HG03460 (cell line): ENCODE measurements at regions not wholly inside any gene's neighbourhood (a gene's known extent, or its start where the extent isn't known, plus 50 kb on each side); places are given as distances from the start of the nearest gene placed in this dataset.

ENCODE experiments used
- ATAC-seq: cut with Tn5 transposase; IDR thresholded peaks from one replicate; pipeline ENCODE4 v1.9.1; 2021; ENCODE audit not compliant: unreplicated experiment

DNA sequence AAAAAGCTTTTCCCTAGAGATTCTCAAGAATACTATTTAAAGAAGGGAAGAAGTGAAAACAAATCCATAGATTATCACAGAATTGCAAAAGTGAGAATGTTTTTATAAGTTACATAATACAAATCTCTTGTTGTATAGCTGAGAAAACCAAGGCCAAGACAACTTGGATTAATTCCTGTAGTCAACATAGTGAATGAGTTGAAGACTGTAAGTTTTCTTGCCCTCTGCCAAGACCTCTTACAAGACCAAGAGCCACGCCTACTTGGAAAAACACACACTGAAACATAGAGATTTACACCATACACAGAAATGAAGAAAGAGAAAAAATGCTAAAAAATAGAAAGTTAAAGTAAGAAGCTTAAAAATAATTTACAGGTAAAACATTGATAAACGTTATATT, 2024.0 kb downstream of the PCDH7 start:
- ATAC-seq: no peak

DNA sequence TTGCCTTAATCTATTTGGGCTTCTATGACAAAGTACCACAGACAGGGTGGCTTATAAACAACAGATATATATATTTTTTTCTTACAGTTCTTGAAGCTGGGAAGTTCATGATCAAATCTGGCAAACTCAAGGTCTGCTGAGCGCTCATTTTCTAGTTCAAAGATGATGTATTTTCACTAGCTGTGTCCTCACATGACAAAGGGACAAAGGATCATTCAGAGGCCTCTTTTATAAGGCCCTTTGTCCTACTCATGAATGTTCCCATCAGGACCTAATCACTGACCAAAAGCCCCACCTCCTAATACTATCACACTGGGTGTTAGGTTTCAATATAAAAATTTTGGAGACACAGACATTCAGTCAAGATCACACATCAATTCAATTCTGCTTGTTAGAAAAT, 2025.2 kb downstream of the PCDH7 start:
- no peak for ATAC-seq

DNA sequence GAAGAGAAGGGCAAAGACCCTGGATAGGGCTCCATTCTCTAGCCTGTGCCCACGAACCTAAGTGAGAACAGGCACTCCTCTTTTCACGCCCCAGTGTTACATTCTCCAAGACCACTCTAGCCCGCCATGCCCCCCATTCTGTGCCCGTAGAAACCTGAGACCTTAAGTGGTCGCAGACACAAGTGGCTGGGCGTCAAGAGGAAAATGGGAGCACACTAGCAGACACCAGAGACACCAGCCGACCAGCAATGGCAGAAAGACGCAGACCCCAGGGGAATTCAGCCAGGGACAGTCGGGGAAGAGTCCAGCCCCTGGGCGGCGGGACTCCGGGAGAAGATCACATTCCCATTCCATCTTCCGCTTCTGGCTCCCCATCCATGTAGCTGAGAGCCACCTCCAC, 2027.9 kb downstream of the PCDH7 start:
- ATAC-seq: no peak

DNA sequence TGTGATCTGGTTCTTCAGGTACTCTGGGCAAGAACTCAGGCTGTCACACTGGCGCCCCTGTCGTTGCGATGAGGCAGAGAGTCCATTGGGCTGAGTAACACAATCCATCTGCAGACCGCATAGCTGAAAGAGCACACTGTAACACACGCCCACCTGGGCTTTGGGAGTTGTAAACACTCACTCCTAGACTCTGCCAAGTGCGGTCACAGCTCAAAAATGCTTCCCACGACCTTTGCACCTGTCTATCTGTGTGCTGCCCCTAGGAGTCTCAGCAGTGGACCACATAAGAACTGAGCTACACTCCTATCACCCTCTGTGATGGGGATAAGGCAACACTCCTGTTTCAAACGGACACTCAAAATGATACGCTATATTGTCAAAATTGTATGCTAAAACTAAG, 2028.3 kb downstream of the PCDH7 start:
- ATAC-seq: no peak

DNA sequence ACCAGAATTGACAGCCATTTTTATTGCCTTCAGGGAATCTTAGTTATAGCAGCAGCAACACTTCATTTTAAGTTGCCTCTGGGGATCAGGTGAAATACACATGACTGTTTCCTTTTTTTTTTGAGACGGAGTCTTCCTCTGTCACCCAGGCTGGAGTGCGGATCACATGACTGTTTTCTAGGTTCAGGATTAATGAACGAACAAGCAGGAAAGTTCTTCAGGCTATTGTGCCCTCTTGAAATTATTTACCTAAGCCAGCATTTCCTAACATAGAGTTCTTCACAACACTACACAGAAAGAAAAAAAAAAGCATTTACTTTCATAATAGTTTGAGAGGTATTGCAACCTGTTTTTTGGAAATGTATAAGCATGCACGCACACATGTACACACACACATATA, 2032.8 kb downstream of the PCDH7 start:
- no peak for ATAC-seq

DNA sequence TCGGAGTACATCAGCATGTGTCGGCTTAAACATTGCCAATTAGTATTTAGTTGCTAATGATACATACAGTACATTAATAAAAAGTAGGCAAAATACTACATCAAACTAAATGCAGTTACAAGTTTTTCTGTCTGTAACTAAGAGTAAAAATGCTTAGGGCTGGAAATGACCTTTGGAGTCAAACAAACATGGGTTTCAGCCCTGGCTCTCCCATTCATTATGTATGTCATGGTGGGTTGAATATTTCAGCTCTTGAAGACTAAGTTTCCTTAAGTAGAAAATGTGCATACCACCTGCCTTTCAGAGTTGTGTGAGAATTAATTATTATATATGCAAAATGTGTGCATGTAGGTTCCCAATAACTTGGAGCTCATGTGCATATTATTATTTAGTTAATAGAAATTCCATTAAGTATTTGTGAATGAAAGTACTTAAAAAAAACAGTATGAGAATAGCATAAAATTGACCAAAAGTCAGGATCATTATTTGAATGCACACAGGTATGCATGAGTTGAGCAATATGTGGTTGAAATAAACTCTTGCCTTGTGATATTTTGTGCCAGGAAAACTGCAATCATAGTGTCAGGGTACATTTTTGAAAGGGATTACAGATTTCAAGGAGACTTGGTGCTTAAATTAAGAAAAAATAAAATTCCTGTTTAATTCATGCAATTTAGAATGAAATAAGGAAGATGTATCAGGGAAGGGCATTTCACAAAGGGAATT, 2048.7 kb downstream of the PCDH7 start:
- ATAC-seq: no peak

DNA sequence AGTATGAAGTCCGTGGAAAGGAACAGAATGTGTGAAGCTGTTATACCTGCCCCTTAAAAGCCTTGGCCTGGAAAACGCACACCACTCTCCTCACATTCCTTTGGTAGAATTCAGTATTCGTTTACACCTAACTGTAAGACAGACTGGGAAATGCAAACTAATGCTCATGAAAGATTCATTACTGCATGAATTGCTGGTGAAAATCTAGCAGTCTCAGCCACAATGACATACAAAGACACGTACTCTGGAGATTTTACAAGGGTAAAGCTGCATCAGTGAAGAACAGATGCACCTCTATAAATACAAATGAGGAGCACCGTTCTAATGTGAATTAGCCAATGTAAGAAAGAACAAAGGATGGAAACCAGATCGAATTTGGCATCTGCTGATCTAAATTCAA, 2051.3 kb downstream of the PCDH7 start:
- ATAC-seq: no peak

DNA sequence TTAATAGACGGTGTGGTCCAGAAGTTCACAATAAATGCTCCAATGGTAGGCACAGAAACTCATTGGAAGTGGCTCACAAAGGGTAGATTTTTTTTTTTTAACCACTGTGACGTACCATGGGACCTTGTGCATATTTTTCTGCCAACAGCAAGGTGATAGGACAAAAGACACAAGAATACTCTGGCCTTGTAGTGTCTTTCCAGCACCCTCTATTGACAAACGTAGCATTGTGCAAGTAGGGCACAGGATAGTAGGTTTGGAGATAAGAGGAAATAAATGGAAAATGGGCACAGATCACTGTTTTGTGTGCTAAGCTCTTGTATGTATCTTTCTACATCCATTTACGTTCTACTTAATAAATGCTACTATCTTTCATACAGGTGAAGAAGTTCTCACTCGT, 2054.9 kb downstream of the PCDH7 start:
- ATAC-seq: no peak

DNA sequence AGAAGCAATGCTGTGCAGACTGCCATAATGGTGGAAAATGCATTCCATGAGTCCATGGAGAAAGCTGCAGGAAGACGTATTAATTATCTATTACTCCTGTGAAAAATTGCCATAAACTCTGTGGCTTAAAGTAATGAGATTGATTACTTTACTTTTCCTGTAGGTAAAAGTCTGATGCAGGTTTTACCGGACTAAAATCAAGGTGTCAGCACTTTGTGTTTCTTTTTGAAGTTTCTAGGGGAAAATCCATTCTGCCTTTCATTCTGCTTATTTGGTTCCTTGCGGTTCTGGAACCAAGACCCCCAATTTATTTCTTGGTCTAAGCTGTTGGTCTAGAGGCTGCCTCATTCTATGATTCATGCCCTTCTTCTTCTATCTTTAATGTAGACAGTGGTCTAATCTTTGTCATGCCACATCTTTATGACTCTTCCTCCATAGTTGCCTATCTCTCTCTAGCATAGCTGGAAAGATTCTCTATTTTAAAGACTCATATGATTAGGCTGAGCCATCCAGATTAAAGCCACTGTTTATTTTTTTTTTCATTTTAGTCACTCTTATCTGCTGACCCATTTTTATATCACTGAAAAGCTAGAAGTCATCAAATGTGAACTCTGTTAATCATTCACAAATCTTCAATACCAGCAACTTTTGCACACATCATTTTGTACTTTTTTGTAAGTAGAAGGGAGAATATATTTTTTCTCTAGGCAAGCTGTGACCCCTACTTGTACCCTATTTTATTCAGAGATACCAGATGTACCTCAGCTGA, 2056.4 kb downstream of the PCDH7 start:
- no peak for ATAC-seq

DNA sequence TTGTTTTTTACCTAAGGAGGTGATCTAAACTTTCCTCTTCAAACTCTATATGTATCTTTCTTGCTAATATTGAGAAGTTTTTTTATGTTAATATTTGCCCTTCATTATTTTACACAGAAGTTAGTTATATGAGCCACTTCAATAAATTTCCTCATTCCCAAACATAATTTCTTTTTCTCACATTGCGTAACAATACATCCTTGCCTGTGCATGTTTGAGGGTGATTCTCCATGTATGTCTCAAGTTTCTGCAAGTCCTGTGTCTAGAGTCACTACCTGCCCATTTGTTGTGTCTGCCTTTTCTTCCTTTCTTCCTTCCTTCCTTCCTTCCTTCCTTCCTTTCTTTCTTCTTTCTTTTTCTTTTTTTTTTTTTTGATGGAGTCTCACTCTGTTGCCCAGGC, 2057.9 kb downstream of the PCDH7 start:
- no peak for ATAC-seq

DNA sequence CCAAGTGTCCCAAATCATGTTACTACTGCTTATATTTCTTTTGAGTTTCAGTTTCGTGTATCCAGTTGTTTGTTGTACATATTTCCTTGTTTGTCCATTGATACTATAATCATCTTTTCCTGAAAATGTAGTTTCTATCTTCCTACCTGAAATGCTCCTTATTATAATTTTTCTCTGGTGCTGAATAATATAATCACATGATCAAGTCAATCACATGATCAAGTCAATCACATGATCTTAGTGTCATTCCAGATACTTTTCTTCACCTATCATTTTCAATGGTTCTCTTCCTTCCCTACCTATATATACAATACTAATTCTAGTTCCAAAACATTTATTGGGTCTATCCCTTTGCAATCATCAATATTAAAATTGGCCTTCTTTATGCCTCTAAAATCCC, 2058.8 kb downstream of the PCDH7 start:
- no peak for ATAC-seq

DNA sequence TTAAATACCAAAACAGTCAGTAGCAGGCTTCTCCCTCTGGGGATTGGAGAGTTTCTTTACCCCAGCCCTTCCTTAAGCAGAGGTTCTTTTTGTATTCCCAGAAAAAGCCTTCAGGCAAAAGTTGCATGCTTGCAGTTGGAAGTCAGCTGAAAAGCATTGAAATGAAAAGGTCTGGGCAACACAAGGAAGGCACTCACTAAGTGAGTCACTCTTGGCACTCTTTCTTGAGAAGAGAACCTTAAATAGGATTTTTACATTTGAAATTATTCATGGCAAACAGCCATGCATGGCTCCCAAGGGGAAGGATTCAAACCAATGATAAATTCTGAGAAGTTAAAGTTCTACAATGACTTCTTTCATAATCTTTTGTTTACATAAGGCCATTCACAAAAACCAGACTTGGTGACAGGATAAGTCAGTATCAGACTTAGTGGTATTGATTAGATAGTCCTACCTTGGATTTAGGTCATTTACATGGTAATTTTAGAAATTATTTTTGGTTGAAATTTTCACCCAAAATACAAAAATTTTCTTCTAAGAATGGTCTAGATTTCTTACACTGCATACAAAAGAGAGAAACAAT, 2068.9 kb downstream of the PCDH7 start:
- no peak for ATAC-seq

DNA sequence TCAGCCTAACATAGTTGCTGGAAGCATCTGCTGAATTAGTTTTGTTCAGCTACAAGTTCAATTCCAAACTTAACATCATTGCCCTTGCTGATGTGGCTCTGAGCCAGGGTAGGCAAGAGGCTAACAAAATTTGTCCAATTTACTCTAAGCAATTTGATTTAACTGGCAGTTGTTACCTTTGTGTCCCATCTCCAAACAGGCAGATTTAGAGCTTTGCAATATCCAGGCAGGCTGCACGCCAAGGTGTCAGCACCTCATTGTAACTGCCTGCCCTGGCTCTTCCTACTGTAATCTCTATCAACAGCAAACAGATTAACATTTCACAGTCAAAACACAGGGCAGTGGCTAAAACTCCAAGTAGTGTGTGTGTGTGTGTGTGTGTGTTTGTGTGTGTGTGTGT, 2070.6 kb downstream of the PCDH7 start:
- no peak for ATAC-seq

DNA sequence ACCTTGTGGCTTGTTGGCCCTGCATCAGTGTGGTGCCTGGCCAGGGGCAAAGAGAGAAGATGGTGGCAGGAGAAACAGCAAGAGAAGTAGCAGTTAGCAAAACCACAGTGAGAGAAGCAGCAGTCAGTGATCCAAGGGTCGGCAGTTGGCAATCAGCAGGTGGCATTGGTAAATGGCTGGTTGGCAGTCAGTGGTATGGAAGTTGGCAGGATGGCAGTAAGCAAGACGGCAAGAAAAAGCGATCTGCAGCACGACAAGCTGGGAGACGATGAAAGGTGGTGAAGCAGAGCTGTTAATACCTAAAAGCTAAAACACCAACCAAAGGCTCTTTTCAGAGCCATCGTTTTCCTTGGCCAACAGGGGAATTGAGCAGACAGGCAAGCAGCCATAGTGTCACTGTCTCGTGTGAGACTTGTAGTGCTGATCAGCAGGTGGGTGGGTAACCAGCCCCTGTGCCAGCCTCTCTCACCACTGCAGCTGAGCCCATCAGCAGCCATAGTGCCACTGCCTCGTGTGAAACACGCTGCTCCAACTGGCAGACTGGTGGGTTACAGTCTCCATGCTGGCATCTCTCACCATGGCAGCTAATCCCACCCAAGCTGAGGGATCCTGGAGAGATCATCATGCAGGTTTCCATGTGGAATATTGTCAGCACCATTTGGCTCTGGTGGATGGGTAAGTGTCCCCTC, 2078.4 kb downstream of the PCDH7 start:
- ATAC-seq: no peak

DNA sequence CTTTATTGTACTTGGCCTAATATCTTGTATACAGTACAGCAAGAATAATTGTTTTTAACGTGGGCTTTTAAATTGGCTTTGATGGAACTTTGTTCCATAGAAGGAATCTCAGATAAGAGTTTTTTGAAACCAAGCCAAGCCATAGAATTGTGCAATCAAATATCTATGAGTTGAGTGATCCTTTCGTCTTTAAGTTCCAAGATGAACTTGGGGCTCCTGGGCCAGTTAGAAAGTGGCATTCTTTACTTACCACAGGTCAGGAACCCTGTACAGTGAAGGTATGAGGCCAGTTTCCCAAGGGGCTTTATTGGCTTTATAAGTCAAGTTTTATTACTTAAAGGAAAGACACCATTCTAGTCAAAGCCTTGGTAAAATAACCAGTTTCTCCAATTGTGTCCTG, 2104.2 kb downstream of the PCDH7 start:
- ATAC-seq: no peak

DNA sequence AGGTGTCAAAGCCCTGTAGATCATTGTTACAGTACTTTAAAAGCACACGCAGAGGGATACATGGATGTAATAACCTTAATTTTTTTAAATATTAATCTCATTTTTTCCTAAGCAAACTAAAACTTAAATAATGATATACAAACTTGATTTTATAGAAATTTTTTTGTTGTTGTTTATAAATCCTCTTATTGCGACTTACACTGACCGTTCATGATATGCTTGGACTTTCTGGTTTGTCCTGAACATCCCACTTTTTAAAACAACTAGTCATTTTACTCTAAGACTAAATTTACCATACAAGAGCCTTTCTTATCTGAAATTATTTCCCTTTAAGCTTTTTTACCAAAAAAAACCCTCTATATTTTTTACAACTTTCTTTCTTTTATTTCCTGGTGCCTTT, 2106.0 kb downstream of the PCDH7 start:
- no peak for ATAC-seq

DNA sequence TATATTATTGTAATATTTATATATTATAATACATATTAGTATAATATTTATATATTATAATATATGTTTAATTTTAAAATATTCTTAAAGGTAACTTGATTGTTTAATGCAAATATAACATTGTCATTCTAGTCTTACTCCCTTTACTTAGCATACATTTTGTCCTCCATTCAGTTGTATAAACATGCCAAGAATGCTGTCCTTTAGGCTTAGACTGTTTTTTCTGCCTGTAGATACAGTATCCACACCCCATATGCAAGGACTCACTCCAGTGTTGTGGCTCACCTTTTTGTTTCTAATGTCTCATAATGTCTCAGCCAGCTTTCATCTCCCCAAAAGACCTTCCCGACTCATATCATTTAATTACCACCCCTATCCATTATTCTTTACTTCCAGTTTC, 2110.0 kb downstream of the PCDH7 start:
- no peak for ATAC-seq

DNA sequence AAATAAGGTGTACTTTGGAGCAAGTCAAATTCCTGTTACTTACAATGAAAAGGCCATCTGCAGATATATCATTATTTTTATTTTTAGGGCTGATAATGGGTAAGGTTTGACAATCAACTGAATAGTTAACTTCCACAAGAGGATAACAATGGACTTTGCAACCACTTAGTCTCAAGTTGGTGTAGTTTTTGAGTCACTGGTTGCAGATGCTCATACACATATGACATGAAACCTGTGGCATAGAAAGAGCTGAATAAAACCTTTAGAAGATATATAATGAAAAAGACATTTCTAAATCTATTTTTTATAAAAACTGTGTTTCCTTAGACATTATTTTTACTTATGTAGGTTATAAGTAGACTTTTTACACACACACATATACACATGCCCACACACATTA, 2110.9 kb downstream of the PCDH7 start:
- no peak for ATAC-seq

DNA sequence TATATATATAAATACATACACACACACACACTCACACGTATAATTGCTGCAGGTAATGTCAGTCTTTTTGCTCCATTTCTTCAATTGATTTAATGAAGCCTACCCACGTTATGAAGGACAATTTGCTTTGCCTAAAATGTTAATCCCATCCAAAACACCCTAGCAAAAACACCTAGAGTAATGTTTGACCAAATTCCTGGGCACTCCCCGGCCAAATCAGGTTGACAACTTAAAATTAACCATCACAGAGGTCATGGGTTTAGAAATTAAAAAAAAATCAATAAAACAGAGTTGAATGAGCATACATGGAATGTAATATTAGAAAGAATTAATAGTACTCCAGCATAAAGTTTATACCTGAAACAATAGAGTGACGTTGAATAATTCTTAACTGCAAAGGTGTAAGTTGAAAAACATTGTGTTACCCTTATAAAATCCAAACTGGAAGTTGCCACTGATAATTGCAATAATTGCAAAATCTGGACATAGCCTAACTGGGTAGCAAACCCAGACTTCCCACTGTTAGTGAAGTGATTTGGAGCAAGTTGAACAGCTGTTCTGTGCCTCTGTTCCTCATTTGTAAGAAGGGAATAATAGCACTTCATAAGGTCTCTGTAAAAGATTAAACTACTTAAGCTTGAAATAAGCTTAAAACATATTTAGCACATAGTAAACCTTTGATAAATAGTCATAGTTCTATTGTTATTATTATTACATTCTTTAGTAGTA, 2120.5 kb downstream of the PCDH7 start:
- no peak for ATAC-seq

DNA sequence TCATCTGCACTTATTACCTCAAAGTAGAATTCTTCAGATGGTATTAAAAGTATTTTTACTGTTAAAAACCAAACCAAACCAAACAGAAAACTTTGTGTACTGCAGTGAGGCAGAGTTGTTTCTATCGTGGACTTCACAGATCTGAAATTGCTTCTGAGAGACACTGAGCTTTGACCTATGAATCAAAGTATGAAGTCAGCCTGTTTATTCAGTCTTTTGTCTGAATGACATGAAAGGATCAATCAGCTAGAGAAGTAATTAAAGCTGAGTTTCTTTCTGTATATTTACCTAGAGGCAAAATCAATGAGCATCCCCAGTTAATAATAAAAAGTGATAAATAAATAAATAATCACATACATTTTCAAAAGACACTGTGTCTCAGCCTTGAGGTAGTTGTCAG, 2121.0 kb downstream of the PCDH7 start:
- ATAC-seq: no peak

DNA sequence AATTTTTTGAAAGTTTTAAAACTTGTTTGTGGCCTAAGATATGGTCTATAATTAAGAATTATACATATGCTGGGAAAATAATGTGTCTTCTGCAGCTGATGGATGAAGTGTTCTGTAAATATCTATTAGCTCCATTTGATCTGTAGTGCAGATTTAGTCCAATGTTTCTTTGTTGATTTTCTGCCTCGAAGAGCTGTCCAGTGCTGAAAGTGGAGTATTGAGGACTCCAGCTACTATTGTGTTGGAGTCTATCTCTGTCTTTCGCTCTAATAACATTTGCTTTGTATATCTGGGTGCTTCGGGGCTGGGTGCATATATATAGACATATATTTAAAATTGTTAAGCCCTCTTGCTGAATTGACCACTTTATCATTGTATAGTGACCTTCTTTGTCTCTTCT, 2127.3 kb downstream of the PCDH7 start:
- ATAC-seq: no peak
